Endothelial cell (in vitro differentiated cells): ENCODE measurements at regions not wholly inside any gene's neighbourhood (a gene's known extent, or its start where the extent isn't known, plus 50 kb on each side); places are given as distances from the start of the nearest gene placed in this dataset.

Source experiments
- DNase-seq: peaks from one replicate; pipeline ENCODE4 v3.0.0; 2021; ENCODE audit warnings: low spot score
- H3K27ac Mint-ChIP-seq: one replicate; pipeline ENCODE4 v1.8.0; 2021; ENCODE audit warnings: mixed read lengths, inconsistent platforms; ENCODE audit not compliant: unreplicated experiment
- H3K27me3 Mint-ChIP-seq: one replicate; pipeline ENCODE4 v1.8.0; 2021; ENCODE audit warnings: mild to moderate bottlenecking, moderate library complexity, mixed read lengths, inconsistent platforms; ENCODE audit not compliant: unreplicated experiment
- H3K36me3 Mint-ChIP-seq: one replicate; pipeline ENCODE4 v1.8.0; 2021; ENCODE audit warnings: mild to moderate bottlenecking, low read depth, mixed read lengths, inconsistent platforms; ENCODE audit not compliant: unreplicated experiment
- H3K4me1 Mint-ChIP-seq: one replicate; pipeline ENCODE4 v1.8.0; 2021; ENCODE audit warnings: mild to moderate bottlenecking, mixed read lengths, inconsistent platforms; ENCODE audit not compliant: unreplicated experiment
- H3K4me3 Mint-ChIP-seq: one replicate; pipeline ENCODE4 v1.8.0; 2021; ENCODE audit warnings: mild to moderate bottlenecking, mixed read lengths, inconsistent platforms; ENCODE audit not compliant: unreplicated experiment
- H3K9me3 Mint-ChIP-seq: one replicate; pipeline ENCODE4 v1.8.0; 2021; ENCODE audit warnings: mixed read lengths, inconsistent platforms; ENCODE audit not compliant: unreplicated experiment
- TF ChIP-seq, protein P1 (sequence below): fragments of 200-600 bp; sonication (generic); IDR thresholded peaks from one replicate; pipeline ENCODE4 v1.5.0; 2021; ENCODE audit warnings: antibody characterized with exemption; ENCODE audit not compliant: unreplicated experiment

DNA sequence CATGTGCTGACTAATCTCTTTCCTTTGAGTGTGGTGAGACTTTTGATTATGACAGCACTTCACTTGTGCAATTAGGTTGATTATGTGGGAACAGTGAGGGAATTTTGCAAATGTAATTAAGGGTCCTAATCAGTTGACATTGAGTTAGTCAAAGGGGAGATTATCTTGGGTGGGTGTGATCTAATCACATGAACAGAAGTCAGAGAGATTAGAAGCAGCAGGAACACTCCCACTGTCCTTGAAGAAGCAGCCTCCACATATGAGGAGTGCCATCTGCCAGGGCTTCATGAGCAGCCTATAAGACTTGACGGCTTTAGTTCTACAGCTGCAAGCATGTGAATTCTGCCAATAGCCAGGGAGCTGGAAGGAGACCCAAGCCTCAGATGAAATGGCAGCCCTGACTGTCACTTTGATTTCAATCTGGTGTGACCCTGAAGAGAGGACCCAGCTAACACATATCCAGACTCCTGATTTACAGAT, 89.4 kb upstream of the APCDD1 start:
- Mint-ChIP-seq H3K27me3 (peaks cover 4% of the 10 kb centered on the region), H3K4me3 (no peak overlapping the region), H3K4me1 (peaks cover 7% of the 10 kb centered on the region), H3K36me3 (no peaks in the 10 kb centered on the region), H3K27ac (no peak overlapping the region), H3K9me3 (no peaks in the 10 kb centered on the region)
- TF ChIP-seq, protein P1, sequence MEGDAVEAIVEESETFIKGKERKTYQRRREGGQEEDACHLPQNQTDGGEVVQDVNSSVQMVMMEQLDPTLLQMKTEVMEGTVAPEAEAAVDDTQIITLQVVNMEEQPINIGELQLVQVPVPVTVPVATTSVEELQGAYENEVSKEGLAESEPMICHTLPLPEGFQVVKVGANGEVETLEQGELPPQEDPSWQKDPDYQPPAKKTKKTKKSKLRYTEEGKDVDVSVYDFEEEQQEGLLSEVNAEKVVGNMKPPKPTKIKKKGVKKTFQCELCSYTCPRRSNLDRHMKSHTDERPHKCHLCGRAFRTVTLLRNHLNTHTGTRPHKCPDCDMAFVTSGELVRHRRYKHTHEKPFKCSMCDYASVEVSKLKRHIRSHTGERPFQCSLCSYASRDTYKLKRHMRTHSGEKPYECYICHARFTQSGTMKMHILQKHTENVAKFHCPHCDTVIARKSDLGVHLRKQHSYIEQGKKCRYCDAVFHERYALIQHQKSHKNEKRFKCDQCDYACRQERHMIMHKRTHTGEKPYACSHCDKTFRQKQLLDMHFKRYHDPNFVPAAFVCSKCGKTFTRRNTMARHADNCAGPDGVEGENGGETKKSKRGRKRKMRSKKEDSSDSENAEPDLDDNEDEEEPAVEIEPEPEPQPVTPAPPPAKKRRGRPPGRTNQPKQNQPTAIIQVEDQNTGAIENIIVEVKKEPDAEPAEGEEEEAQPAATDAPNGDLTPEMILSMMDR, result no peak
- DNase-seq, result no peak

DNA sequence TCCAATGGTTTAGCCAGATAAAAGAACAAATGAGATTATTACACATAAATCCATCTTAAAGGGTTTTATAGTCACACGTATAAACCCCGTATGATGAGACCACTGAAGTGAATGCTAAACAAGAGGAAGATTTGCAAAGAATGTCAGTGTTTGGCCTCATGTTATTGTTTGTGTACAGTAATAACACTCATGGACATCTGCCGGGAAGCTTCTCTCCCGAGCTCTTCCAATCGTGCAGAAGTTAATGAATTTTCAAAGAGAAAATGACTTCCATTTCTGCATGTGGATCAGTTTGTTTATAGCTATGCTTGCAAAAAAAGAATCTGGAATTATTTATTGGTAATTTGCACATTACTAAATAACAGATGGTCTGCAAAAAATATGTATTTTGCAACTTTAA, 88.5 kb upstream of the APCDD1 start:
- H3K36me3 Mint-ChIP-seq, result no peaks in the 10 kb centered on the region
- no peak overlapping the region for H3K4me3 Mint-ChIP-seq
- no peak overlapping the region for H3K27ac Mint-ChIP-seq
- TF ChIP-seq, protein P1, result no peak
- H3K27me3 Mint-ChIP-seq, result peaks cover 4% of the 10 kb centered on the region
- no peak for DNase-seq
- no peaks in the 10 kb centered on the region for H3K9me3 Mint-ChIP-seq
- H3K4me1 Mint-ChIP-seq, result peaks cover 7% of the 10 kb centered on the region

GRCh38 chr18:10367836-10368235, 86.6 kb upstream of the APCDD1 start:
- Mint-ChIP-seq H3K27me3 (peaks cover 7% of the 10 kb centered on the region), H3K4me3 (no peak overlapping the region), H3K9me3 (no peaks in the 10 kb centered on the region), H3K27ac (no peak overlapping the region), H3K36me3 (no peaks in the 10 kb centered on the region), H3K4me1 (peaks cover 7% of the 10 kb centered on the region)
- TF ChIP-seq, protein P1, result no peak
- DNase-seq, result no peak

DNA sequence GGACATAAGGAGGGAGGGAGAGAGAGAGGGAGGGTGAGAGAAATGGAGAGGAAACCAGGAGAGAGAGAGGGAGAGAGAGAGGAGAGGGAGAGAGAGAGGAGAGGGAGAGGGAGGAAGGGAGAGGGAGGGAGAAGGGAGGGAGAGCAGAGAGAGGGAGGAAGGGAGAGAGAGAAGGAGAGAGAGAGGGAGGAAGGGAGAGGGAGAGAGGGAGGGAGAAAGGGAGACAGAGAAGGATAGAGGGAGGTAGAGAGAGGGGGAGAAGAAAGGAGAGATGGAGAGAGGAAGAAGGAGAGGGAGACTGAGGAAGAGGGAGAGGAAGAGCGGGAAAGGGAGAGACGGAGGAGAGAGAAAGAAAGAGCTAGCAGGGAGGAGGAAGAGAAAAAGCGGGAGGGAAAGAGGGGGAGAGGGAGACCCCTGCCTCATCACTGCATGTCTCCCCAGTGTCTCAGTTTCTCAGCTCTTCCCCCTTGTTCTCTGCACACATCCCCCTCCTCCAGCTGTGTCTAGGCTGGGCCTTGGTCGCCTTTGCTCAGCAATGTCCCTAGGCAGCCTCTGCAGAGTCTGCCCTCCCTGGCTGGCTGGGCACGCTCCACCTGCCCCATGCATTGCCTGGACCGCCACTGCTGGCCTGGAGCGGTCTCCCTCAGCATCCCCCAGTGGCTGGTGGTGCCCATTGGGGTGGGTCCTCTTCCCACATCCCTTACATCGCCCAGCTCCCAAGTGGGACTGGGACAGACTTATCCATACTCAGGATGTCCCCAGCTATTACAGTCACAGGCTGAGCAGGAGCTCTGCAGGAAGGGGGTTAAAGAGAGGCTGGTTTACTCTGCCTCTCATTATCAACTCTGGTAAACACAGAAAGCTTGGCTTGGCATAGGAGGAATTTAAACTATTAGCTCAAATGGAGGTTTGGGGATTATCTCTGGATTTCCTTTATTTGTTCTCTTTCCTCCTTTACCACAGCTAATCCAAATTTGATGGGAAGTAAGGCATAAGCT, 85.7 kb upstream of the APCDD1 start:
- TF ChIP-seq, protein P1, result no peak
- Mint-ChIP-seq H3K27ac (no peak overlapping the region), H3K4me3 (no peak overlapping the region), H3K36me3 (no peaks in the 10 kb centered on the region), H3K4me1 (peaks cover 7% of the 10 kb centered on the region), H3K9me3 (no peaks in the 10 kb centered on the region), H3K27me3 (peaks cover 8% of the 10 kb centered on the region)
- DNase-seq, result no peak

DNA sequence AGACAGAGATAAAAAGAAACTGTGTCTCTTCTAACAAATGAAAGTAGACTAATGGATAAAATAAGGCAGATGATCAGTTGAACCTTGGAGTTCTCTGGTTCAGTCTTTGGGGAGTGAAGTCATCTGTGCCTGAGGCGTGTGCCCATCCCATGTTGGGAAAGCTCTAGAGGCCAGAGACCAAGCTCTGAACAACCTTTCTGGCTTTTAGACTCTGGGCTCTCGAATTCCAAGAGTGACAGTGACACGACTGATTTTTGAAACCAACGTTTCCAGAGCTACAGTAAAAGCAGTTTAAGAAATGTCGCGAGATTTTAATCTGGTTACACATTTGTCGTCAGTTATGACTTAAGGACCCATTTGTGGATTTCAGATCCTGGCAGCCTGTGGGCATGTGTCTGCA, 83.7 kb upstream of the APCDD1 start:
- TF ChIP-seq, protein P1, result no peak
- Mint-ChIP-seq H3K27ac (no peak overlapping the region), H3K9me3 (no peaks in the 10 kb centered on the region), H3K36me3 (no peaks in the 10 kb centered on the region), H3K27me3 (peaks cover 8% of the 10 kb centered on the region), H3K4me1 (peaks cover 7% of the 10 kb centered on the region), H3K4me3 (no peak overlapping the region)
- DNase-seq, result no peak
